ENCODE measurements at regions not wholly inside any gene's neighbourhood (a gene's known extent, or its start where the extent isn't known, plus 50 kb on each side); places are given as distances from the start of the nearest gene placed in this dataset.
"Not testable (repeated sequence)": the region's sequence is repeated elsewhere in the genome, so short reads cannot be mapped to it uniquely, and the experiment has no call there.

DNA sequence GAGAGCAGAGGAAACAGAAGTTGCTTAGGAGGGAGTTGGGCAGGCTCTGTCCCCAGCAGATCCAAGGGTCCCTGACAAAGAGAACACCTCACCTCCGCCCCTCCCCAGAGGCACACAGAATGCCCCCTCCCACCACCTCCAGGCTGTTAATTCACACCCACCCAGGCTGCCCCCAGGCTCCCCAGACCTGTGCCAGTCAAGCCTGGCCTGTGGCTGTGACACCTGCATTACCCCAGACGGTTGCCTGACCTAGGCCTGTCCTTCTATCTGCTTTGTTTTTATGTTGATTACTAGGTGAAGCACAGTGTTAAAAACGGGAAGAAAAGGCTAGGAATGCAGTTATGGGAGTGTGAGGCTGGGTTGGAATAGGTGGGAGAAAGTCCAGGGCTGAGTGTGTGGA is 250.8 kb upstream of the PLGLB2 start:
- not testable (repeated sequence) for DNase-seq

DNA sequence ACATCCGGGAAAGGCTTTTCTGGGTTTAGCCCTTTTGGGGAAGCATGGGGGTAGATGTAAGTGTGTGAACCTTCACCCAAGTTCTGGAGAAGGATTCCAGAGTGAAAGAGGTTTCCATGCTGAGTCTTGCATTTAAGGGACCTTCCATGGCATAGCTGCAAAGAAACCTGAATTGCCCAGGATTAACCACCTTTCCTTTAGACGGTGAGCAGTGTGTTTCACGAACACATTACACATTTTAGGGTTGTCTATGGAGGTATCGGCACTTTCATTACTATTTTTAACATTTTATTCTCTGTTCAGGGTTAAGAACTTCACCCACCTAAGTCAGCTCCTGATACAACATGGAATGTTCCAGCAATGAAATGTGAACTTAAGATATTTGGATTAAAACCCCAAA is 250.2 kb upstream of the PLGLB2 start:
- not testable (repeated sequence) for DNase-seq

DNA sequence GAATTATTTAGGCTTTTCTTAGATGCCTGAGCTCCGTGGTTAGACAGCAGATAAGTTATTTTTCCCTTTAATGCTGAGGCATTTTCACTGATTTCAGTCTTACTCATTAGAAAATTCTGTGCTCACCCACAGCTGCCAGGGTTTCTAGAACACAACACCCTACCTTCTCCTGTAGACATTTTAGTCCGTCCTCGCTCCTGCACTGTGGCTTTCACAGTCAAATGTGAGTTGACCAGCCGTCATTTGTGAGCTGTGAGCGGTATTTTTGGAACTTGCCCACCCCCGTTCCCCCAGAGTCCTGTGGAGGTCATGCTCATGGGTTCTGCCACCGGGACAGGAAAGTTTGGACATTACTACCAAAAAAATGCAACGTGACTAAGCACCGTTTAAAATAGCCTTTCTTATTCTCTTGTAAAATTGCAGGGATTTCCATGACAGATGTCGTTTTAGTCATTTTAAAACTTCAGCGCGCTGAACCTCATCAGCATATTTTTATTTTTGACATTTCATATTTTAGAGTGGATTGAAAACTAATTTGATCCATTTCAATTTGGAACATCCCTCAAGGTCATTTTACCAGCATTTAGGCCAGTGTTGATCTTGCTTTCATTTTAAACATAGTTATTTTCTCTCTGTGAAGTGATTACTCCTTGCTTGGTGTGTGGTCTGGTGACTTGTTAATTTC is 249.6 kb upstream of the PLGLB2 start:
- DNase-seq, result not testable (repeated sequence)

DNA sequence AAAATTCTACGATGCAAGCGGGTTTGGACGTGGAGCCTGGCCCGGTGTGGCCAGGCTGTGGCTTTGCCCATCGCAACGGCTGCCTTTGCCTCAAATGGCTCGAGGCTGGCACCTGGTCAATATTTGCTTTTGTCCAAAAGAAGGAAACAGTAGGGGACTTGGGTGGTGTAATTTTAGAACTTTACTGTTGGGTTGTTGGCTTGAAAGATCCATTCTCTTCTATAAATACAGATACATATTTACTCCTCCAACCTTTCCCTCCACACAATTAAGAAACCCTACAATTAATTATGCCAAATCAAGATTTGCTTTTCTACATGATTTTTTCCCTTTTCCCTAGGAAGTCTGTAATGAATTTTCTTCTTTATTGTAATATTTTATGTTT is 249.0 kb upstream of the PLGLB2 start:
- DNase-seq, result not testable (repeated sequence)

DNA sequence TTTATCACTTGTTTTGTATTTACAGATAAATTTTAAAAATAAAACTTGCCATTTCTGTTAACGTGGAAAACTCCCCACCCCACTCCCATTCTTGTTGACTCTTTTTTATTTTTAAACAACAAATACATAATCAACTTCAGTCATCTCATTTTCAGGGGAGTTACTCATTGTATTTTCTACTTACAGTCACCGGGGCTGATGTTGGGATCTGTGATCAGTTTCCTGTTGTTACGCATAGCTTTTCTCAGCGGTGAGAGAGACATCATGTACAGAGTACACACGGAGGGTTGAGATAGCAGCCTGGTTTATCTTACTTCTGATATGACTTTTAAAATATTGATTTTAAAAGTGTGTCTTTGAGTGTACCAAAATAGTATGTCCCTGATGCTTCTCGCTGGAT is 248.0 kb upstream of the PLGLB2 start:
- not testable (repeated sequence) for DNase-seq

DNA sequence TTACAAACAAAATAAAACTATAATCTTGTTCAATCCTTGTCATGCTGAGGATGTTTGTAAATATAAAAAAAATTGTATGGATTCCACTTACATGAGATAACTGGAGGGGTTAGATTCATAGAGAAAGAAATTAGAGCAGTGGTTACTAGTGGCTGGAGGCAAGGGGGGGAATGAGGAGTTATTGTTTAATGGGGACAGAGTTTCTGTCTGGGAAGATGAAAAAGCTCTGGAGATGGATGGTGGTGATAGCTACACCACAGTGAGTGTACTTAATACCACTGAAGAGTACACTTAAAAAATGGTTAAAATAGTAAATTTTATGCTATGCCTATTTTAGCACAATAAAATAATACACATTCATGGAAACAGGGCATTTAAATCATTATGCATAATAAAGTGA is 247.5 kb upstream of the PLGLB2 start:
- DNase-seq, result not testable (repeated sequence)

DNA sequence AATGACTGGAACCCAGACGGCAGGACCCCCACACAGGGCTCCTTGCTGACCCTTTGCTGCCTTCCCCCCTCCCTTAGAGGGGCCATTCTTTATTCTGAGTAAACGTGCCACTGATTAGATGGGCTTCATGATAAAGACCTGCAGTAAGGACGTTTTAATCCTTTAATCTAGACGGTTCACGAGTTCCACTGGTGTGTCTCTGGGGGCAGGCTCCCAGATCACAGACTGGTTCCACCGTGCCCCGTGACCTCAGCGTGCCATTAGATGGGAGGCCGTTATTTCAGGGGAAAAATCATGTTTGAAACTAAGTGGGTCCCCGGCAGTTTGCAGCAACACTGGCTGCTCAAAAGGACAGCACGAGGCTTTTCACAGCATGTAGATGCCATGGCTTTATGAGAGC is 246.9 kb upstream of the PLGLB2 start:
- not testable (repeated sequence) for DNase-seq

DNA sequence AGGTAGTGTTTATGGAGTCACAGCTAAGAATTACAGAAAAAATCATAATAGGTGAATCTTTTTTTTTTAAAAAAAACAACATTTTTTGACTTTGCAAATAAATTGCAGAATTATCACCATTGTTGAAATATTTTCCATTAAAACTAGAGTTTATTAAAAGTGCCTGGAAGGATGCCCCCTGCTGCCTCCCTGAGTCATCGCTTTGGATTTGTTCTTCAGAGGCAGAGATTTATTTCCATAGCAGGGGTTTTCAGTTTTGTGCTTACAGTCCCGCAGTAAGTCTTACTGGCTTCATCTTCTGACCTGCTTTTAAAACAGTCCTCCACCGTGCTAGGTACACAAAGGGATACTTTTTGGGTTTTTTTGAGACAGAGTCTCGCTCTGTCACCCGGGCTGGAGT is 244.9 kb upstream of the PLGLB2 start:
- DNase-seq, result not testable (repeated sequence)

DNA sequence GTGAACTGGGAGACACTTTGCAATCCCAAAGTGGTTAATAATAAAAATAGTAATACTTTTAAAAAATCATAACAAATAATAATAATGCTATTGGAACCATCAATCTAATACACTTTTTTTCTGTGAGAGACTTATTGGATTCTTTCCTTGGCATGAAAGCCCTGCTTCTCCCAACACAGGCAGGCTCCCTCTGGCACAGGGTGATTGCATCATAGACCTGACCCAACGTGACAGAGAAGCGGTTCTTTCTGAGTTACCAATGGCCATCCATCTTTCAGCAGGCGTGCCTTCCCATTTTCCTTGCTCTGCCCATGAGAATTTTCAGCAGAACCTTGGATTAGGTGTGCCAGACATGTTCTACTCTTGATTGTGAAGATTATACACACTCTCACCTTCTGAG is 242.6 kb upstream of the PLGLB2 start:
- DNase-seq, result not testable (repeated sequence)

DNA sequence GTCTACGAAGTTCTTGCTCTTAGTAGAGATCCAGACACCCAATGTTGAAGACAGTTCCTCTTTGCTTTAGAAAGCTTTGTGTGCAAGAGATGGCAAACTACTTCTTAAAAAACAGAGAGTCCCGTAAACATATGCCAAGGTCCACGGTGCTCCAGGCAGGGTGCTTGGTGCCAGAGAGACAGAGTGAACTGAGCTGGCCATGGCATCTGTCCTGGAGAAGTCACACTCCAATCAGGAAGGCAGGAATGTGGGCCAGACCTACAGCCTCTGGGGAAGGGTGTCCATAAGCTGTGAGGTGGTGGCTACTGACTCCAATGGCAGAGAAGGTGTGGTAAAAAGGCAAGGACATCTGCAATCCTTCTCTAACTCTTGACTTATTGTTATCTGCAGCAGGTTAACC is 242.0 kb upstream of the PLGLB2 start:
- DNase-seq, result not testable (repeated sequence)

DNA sequence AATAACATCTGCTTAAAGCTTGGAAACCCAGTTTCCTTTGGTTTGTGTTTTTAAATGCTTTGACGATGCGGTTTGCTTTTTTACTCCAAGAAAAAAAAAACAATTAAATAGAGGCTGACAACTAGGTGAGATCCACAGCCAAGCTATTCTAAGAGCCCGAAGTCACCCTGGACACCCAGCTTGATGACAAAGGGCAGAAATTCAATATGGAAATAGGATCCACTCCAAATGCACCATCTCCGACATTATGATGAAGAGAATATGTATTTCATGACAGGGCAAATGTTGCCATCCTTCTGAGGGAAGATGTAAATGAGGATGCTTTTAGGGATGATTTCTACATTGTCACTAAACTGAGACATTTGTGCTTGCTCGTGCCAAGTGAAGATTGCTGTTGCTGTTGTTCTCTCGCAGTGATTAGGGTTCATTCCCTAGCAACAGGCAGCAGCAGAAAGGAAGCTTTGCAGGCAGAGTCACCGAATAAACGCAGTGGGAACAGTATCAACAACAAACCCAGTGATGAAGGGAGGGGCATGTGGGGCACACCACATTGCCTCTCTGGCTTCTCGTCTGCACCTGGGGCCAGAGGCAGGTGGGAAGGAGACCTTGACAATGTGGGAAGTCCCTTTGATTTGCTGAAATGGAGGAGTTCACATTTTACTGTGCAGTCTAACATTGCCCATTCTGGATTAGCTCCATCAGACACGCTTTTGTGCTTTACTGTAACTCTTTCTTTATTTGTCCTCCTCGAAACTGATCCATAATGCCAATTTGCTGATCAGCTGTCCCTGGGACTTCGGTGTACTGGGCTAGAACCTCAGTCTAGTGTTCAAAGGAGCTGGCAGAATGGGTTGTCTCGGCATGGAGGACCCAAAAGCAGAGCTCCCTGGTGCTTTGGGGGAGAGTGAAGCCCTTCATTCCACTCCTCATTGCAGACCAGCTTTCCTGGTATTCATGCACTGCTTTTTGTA is 240.2 kb upstream of the PLGLB2 start:
- DNase-seq, result not testable (repeated sequence)

DNA sequence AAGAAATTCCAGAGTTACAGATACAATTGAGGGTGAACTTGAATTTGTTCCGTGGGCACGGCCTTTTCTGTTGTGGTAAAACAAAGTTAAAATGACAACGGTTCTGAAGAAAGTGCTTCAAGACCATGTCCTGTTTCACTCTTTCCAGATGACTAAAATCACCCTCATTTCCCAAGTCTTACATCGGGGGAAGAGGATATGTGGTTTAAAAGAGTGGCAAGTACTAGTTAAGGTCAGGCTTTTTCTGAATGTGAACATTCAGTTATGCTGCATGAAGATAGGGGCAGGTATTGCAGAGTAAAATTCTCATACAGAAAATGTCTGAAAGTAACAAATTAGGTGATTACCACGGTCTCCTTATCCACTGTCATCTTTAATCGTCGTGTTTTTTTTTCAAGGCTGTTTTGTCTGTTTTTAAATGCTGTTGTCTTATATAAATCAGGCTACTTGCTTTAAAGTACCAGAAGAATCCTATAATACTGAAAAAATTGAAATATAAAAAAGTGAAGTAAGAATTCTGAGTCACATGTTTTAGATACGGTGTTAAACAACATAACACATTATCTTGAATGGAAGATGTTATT is 236.6 kb upstream of the PLGLB2 start:
- DNase-seq, result not testable (repeated sequence)

DNA sequence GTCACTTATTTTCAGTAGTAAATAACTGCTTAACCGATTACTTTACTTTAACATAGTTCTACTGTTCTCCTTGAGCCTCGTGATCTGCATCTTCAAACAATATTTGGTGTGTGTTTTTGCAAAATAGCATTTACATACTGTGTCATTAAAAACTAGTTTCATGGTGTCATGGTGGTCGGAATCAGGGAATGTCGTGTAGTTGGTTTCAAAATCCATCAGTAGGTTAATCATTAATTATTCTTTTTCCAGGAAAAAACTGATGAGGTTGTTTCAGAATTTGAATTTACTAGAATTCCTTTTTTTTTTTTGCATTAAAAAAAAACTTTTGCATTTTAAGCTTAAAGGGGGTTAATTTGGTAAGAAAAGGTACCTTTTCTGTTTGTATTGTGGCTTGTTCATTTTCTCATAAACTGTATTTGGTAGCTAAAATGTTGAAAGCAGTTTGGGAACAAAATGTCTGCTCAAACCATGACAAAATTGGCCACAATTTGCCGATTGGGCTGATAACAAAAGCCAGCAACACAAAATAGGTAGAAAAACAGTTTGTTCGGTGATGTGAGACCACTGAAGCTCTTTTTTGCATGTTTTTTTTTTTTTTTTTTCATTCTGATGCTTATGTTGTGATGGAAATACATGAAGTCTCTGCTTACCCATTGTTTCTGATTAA is 234.9 kb upstream of the PLGLB2 start:
- DNase-seq, result not testable (repeated sequence)

DNA sequence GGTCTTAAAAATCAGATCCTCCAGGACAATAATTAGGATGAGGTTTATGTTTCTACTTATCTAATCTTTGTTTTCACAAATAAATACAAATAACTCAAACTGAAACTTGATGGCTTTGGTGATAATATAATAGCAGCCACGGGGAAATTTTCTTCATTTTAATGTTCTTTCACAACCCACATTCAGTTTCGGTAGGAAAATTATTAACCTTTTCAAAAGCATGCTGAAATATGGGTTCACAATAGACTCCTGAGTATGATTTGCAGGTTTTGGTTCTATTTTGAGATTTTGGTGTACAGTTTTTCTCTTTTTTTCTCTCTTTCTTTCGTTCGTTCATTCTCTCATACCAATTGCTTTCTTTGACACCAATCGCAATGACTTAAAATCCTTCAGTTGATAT is 233.9 kb upstream of the PLGLB2 start:
- not testable (repeated sequence) for DNase-seq

DNA sequence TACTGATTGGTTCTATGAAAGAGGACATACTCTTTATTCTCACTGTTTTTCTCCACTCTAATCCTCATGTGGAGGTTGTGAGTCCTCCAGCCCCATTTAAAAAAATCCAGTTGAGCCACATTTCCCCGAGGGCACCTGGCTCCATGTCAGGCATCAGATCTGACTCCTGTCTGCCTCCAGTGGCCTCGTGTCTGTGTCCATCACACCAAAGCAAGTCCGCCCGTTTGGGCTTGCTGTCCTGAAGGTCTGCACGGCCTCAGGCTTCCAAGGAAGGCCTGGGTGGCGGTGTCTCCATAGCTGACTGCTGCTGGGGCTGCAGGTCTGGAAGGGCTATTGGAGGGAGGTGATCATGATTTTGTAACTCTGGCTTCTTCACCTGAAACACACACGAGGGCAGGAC is 233.4 kb upstream of the PLGLB2 start:
- DNase-seq, result not testable (repeated sequence)

DNA sequence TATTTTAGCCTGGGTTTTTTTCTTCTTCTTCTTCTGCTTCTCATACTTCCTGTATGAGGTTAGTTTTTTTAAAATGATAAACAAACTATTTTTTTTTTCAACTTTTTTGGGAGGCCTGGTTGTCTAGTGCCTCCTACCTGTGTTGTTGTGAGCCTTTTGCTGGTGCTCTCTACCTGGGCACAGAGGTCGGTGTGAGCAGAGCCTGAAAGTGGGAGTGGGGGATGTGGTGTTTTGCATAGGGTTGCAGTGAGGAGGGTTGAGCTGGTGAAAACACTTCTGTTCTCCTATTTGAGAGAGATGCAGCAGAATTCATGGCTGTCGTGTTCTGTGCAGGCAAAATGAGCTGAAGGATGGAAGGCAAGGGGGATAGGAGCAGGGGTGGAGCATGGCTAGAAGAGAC is 232.7 kb upstream of the PLGLB2 start:
- DNase-seq, result not testable (repeated sequence)

DNA sequence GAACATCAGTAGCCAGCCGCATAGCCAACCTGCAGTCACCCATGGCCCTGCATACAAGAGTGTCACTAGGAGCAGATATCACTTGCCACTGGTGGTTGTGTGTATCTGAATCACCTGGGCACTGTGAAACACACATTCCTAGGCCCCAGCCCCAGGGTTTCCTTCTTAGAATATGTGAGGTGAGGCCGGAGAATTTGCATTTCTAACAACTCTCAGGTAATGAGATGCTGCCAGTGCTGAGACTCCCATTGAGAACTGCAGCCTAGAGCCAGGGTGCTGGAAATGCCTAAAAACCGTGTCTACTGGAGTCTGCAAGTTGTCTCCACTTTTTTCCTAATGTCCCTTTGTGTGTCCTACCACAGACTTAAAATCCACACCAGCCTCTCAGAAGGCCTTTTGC is 232.0 kb upstream of the PLGLB2 start:
- not testable (repeated sequence) for DNase-seq

DNA sequence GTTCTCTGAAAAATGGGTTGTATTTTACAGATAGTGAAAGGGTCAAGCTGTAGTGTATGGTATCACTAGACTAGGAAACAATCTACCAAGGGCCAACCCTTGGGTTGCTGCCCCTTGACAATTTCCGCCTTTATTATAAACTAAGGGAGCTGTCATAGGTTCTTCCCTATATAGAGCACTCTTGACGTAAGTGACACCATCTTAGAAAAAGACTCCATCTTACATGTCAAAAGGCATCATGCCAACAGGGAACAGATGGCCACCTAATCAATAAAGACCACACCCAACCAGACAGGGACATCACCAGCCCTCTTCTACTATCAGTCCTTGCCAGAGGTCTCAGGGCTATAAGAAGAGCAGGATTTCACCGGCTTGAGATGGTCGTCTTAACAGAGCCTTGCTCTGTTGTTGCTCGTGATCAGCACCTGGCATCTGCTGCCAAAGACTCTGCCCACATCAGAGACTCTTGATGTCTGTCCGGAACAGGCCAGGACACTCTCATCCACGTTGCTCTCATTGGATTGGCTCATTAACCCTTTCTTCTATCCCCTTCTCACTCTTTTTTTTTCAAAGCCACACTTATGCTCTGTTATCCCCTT is 231.4 kb upstream of the PLGLB2 start:
- not testable (repeated sequence) for DNase-seq

DNA sequence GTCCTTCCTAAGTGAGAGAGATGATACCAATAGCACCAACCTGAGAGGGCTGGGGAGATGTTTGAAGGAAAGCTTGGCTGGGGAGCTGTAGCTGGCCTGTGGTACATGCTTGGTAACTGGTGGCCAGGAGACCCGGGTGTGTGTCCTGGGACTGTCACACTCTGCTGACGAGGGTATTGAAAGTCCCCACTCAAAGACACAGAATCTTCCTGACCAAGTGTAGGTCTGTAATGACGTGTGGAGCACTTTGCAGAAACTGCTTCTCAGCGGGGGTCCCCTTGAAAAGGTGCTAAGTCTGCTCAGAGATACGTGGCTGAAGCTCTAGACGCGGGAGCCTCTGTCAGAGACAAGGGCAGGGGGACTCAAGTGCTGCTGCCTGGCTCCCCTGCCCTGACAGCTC is 230.4 kb upstream of the PLGLB2 start:
- not testable (repeated sequence) for DNase-seq

DNA sequence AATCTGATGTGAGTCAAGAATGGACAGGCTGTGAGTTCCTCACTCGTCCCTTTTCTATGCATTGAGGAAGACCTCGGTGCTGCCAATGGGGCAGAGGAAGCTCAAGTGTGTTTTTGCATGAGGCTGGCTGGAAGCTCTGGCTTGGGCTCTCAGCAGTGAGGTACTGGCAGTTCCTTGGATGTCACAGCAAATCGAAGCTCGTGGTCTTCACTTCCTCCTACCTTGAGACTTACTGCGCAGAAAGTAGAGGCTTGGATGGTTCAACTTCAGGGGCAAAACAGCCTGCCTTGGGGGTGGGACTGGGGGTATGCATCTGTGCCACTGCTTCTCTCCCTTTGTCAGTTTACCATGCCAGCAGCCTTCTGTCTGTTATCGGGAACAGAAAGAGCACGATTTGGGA is 229.8 kb upstream of the PLGLB2 start:
- DNase-seq, result not testable (repeated sequence)

DNA sequence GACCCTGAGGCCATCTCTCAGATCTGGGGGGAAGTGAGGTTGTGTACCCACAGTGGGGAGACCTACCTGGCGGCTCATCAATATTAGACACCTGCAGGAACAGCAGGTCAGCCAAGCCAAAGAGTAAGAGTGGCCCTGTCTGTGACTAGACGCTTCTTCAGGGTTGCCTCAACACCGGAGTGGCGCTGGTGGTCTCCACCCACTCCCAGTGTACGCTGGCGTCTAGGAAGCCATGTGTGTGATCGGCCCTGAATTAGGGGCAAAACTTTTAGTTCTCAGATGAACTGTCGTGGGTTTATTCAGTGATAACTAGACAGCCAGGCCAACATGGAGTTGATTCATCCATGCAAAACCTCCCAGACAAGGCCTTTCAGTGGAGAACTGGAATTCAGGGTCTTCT is 229.3 kb upstream of the PLGLB2 start:
- DNase-seq, result not testable (repeated sequence)

Data from right forelimb (tissue), 1 donor.